Esophagus muscularis mucosa (tissue), 4 donors: ENCODE measurements at regions not wholly inside any gene's neighbourhood (a gene's known extent, or its start where the extent isn't known, plus 50 kb on each side); places are given as distances from the start of the nearest gene placed in this dataset.

Experiments used
- DNase-seq: peaks from one replicate; pipeline ENCODE4 v3.0.0-alpha.2; 2017; ENCODE audit errors: extremely low spot score
- H3K27ac ChIP-seq, 4 donors: fragments of 200-600 bp; sonication (generic); replicated peaks in 1 of 4; 1 replicate in 3 of 4; 2 replicates in 1 of 4; pipeline ENCODE4 v1.5.1; 2016 to 2019; ENCODE audit warnings: mild to moderate bottlenecking in 1 of 4
- H3K27me3 ChIP-seq, 4 donors: fragments of 200-600 bp; sonication (generic); one replicate each; pipeline versions ENCODE4 v1.5.1 to v1.6.0; 2016 to 2019
- H3K36me3 ChIP-seq, 4 donors: fragments of 200-600 bp; sonication (generic); one replicate each; pipeline ENCODE4 v1.5.1; 2016 to 2019
- H3K4me1 ChIP-seq, 4 donors: fragments of 200-600 bp; sonication (generic); one replicate each; pipeline ENCODE4 v1.5.1; 2016 to 2019
- H3K4me3 ChIP-seq, 4 donors: fragments of 200-600 bp; sonication (generic); 1 replicate in 2 of 4; 2 replicates in 2 of 4; pipeline ENCODE4 v1.5.1; 2016 to 2019; ENCODE audit warnings: mild to moderate bottlenecking in 4 of 4, moderate library complexity in 1 of 4
- H3K9me3 ChIP-seq, 4 donors: fragments of 200-600 bp; sonication (generic); 1 replicate in 3 of 4; 2 replicates in 1 of 4; pipeline ENCODE4 v1.5.1; 2016 to 2019
- CTCF ChIP-seq, 3 experiments: fragments of 200-600 bp in 2 of 3; fragments of 450-650 bp in 1 of 3; sonication (generic) in 2 of 3; IDR thresholded peaks; one replicate each; pipeline ENCODE4 v1.5.1; 2017 to 2019; ENCODE audit warnings: antibody characterized with exemption in 3 of 3, mild to moderate bottlenecking in 2 of 3, moderate library complexity in 1 of 3
- EP300 ChIP-seq: sonication (generic); formaldehyde crosslinking; IDR thresholded peaks from one replicate; pipeline ENCODE4 v1.6.1; 2017; ENCODE audit warnings: antibody characterized with exemption
- POLR2A ChIP-seq: fragments of 450-650 bp; IDR thresholded peaks from one replicate; pipeline ENCODE4 v1.6.1; 2017; ENCODE audit warnings: antibody characterized with exemption, moderate library complexity, mild to moderate bottlenecking, low read depth
- POLR2AphosphoS5 ChIP-seq, 2 donors: sonication (generic); formaldehyde crosslinking; IDR thresholded peaks; one replicate each; pipeline ENCODE4 v1.6.1; 2017; ENCODE audit warnings: antibody characterized with exemption in 2 of 2
- WGBS: methylation state at CpG from one replicate; pipeline ENCODE4 v1.1.5; 2018; 5-methylcytosine and 5-hydroxymethylcytosine counted together
- intact Hi-C: fragments of 100-400 bp; cut with DNase I; formaldehyde crosslinking; loops from one replicate; pipeline ENCODE4 v1.15.1; 2023

DNA sequence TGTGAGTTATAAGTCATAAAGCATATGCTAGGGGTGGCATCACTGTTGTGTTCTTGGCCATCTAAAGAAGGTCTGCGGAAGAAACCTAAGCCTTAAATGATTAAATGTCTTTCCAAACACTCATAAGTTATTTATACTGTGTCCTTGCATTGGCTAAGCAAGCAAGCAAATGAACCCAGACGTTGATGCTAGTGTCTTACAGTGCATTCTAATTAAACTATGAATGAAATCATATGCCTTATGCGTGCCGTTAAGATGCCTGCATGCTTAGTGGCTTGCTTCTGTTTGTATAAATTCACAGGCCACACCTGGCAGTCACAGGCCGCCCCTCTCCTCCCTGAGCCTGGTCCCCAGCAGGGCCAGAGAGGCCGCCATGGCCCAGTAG, 49.9 kb downstream of the RIN2 start:
- Histone ChIP-seq H3K36me3 (peaks cover 0 to 20% (median 12%) of the 10 kb centered on the region in 4 donors), H3K27ac (no peak overlapping the region), H3K4me3 (no peak overlapping the region), H3K9me3 (no peaks in the 10 kb centered on the region), H3K4me1 (peaks cover 20 to 34% (median 26%) of the 10 kb centered on the region in 4 donors), H3K27me3 (no peaks in the 10 kb centered on the region)
- 66% methylated on average over 6 of the region's 6 CpGs for WGBS
- no peak for TF ChIP-seq CTCF (IDR thresholded peaks at IDR 0.05)
- TF ChIP-seq POLR2AphosphoS5 (IDR thresholded peaks at IDR 0.05): no peak
- TF ChIP-seq EP300: no peak
- no peak for TF ChIP-seq POLR2A
- DNase-seq: no peak
- intact Hi-C loops: no loop called here

- peaks cover 0 to 20% (median 10%) of the 10 kb centered on the region in 4 donors for H3K36me3 ChIP-seq
- H3K27ac ChIP-seq: no peak overlapping the region
- no peak overlapping the region for H3K4me3 ChIP-seq
- no peaks in the 10 kb centered on the region for H3K9me3 ChIP-seq
- no peaks in the 10 kb centered on the region for H3K27me3 ChIP-seq
- DNase-seq: no peak
- intact Hi-C loops: no loop called here
- peaks cover 20 to 40% (median 31%) of the 10 kb centered on the region in 4 donors for H3K4me1 ChIP-seq
- 98% methylated on average over 5 of the region's 8 CpGs for WGBS
- TF ChIP-seq POLR2A (no peak), CTCF (IDR thresholded peaks at IDR 0.05) (no peak), EP300 (no peak), POLR2AphosphoS5 (IDR thresholded peaks at IDR 0.05) (no peak)
Observed at GRCh38 chr20:19808498-19808897, 50.4 kb downstream of the RIN2 start.

- WGBS: 85% methylated on average over 9 of the region's 9 CpGs
- no peak for DNase-seq
Observed at GRCh38 chr20:19809505-19809904, 51.4 kb downstream of the RIN2 start.

DNA sequence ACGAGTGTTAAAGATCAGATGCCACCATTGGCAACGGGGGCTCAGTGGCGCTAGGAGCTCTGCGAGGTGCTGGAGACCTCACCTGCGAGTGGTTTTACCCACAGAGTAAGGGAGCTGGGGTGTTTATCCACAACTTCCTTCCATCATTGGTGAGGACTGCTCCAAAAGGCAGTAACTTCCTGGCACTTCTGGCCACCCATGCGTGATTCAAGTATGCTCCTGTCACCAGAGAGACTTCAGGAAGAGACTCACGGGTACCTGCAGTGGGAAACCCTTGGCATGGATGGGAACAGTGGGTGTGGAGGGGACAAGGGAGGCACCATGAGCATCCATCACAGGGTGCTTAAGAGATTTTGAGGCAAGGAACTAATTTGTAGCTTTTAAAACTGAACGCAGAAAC, 53.2 kb downstream of the RIN2 start:
- H3K4me1 ChIP-seq: peaks cover 41 to 63% (median 52%) of the 10 kb centered on the region in 4 donors
- peaks cover 0 to 14% (median 8%) of the 10 kb centered on the region in 4 donors for H3K36me3 ChIP-seq
- no peaks in the 10 kb centered on the region for H3K9me3 ChIP-seq
- TF ChIP-seq POLR2AphosphoS5 (IDR thresholded peaks at IDR 0.05) (no peak), CTCF (IDR thresholded peaks at IDR 0.05) (no peak), POLR2A (no peak), EP300 (no peak)
- WGBS: 91% methylated on average over 8 of the region's 8 CpGs
- DNase-seq: no peak
- H3K27ac ChIP-seq: no peak overlapping the region
- no peak overlapping the region for H3K4me3 ChIP-seq
- no peaks in the 10 kb centered on the region for H3K27me3 ChIP-seq
- intact Hi-C loops: no loop called here

More at GRCh38 chr20:19809505-19809904, 51.4 kb downstream of the RIN2 start:
- H3K4me3 ChIP-seq: no peak overlapping the region
- intact Hi-C loops: no loop called here
- no peak for TF ChIP-seq POLR2A
- H3K27ac ChIP-seq: no peak overlapping the region
- no peaks in the 10 kb centered on the region for H3K27me3 ChIP-seq
- peaks cover 0 to 20% (median 10%) of the 10 kb centered on the region in 4 donors for H3K36me3 ChIP-seq
- H3K9me3 ChIP-seq: no peaks in the 10 kb centered on the region
- H3K4me1 ChIP-seq: peaks cover 28 to 48% (median 37%) of the 10 kb centered on the region in 4 donors

DNA sequence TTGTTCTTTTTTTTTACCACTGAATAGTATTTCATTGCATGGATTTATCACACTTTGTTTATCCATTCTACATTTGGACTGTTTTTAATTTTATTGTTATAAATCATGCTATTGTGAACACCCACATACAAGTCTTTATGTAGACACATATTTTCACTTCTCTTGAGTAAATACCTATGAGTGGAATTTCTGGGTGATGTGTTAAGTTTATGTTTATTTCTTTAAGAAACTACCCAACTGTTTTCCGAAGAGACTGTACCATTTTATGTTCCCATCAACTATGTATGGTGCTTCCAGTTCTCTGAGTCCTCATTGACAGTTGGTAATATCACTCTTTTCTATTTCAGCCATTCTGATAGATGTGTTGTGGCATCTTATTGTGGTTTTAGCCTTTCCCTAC, 54.0 kb downstream of the RIN2 start:
- peaks cover 0 to 14% (median 8%) of the 10 kb centered on the region in 4 donors for H3K36me3 ChIP-seq
- intact Hi-C loops: no loop called here
- no peak for DNase-seq
- no peaks in the 10 kb centered on the region for H3K27me3 ChIP-seq
- 85% methylated on average over 1 of the region's 1 CpG for WGBS
- peaks cover 36 to 54% (median 49%) of the 10 kb centered on the region in 4 donors for H3K4me1 ChIP-seq
- TF ChIP-seq EP300 (no peak), POLR2AphosphoS5 (IDR thresholded peaks at IDR 0.05) (no peak), CTCF (IDR thresholded peaks at IDR 0.05) (no peak), POLR2A (no peak)
- no peak overlapping the region for H3K27ac ChIP-seq
- H3K4me3 ChIP-seq: no peak overlapping the region
- H3K9me3 ChIP-seq: no peaks in the 10 kb centered on the region
